GM12865 (cell line): ENCODE measurements at regions not wholly inside any gene's neighbourhood (a gene's known extent, or its start where the extent isn't known, plus 50 kb on each side); places are given as distances from the start of the nearest gene placed in this dataset.

Experiments
- DNase-seq: peaks from one replicate; pipeline ENCODE4 v3.0.0; 2010; ENCODE audit warnings: low read depth
- H3K4me3 ChIP-seq: 2 replicates; pipeline ENCODE4 v1.5.1; 2011; ENCODE audit warnings: mild to moderate bottlenecking, low read depth, low read length, control low read depth
- CTCF ChIP-seq: IDR thresholded peaks from 2 replicates; pipeline ENCODE4 v1.5.1; 2011; ENCODE audit warnings: low read length, control low read depth, low read depth, inconsistent platforms; ENCODE audit not compliant: insufficient read depth; ENCODE audit errors: missing control alignments

GRCh38 chr12:96132819-96133218 is 61.4 kb upstream of the ELK3 start:
- TF ChIP-seq CTCF: no peak
- no peak overlapping the region for H3K4me3 ChIP-seq
- peak; percentile 28 for DNase-seq

GRCh38 chr12:96134200-96134599 is 60.0 kb upstream of the ELK3 start:
- H3K4me3 ChIP-seq: no peak overlapping the region
- no peak for TF ChIP-seq CTCF
- no peak for DNase-seq

GRCh38 chr12:96136161-96136560 is 58.0 kb upstream of the ELK3 start:
- TF ChIP-seq CTCF: no peak
- H3K4me3 ChIP-seq: no peak overlapping the region
- no peak for DNase-seq

GRCh38 chr12:96136725-96137378 is 57.3 kb upstream of the ELK3 start:
- TF ChIP-seq CTCF: no peak
- no peak for DNase-seq
- no peak overlapping the region for H3K4me3 ChIP-seq

- DNase-seq: no peak
- no peak for TF ChIP-seq CTCF
- no peak overlapping the region for H3K4me3 ChIP-seq
These were observed 54.0 kb upstream of the ELK3 start for GRCh38 chr12:96140174-96140573.

GRCh38 chr12:96141216-96141912 is 52.8 kb upstream of the ELK3 start:
- no peak for TF ChIP-seq CTCF
- no peak for DNase-seq
- no peak overlapping the region for H3K4me3 ChIP-seq
